ENCODE measurements at regions not wholly inside any gene's neighbourhood (a gene's known extent, or its start where the extent isn't known, plus 50 kb on each side); places are given as distances from the start of the nearest gene placed in this dataset.

DNA sequence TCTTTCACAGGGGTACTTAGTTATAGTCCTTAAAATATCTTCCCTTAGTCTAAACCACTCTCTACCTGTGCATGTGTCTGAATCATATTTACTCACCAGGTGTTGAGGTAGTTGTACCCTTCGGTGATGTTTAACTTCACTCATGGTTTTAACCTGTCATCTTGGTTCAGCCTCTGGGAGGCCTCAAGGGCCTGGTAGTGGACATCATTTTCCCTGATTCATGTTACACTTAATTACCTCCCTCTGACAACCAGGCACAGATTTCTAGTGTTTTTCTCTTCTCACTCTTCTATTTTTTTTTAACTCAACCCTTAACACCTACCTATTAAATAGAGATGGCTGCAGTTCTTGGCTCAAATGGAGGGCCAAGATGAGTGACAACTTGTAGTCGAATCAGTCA lies 505.4 kb downstream of the TMEM114 start (continued):
- TF ChIP-seq, protein P1, sequence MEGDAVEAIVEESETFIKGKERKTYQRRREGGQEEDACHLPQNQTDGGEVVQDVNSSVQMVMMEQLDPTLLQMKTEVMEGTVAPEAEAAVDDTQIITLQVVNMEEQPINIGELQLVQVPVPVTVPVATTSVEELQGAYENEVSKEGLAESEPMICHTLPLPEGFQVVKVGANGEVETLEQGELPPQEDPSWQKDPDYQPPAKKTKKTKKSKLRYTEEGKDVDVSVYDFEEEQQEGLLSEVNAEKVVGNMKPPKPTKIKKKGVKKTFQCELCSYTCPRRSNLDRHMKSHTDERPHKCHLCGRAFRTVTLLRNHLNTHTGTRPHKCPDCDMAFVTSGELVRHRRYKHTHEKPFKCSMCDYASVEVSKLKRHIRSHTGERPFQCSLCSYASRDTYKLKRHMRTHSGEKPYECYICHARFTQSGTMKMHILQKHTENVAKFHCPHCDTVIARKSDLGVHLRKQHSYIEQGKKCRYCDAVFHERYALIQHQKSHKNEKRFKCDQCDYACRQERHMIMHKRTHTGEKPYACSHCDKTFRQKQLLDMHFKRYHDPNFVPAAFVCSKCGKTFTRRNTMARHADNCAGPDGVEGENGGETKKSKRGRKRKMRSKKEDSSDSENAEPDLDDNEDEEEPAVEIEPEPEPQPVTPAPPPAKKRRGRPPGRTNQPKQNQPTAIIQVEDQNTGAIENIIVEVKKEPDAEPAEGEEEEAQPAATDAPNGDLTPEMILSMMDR (conservative IDR thresholded peaks at IDR 0.05; ENCODE audit: low read depth in 2 of 2) = no peak
- TF ChIP-seq ZNF331 (CRISPR knock-in tag; IDR thresholded peaks at IDR 0.05; ENCODE audit: low read depth) (no peak), EZH2phosphoT487 (IDR thresholded peaks at IDR 0.05; ENCODE audit: unreplicated experiment) (no peak)

DNA sequence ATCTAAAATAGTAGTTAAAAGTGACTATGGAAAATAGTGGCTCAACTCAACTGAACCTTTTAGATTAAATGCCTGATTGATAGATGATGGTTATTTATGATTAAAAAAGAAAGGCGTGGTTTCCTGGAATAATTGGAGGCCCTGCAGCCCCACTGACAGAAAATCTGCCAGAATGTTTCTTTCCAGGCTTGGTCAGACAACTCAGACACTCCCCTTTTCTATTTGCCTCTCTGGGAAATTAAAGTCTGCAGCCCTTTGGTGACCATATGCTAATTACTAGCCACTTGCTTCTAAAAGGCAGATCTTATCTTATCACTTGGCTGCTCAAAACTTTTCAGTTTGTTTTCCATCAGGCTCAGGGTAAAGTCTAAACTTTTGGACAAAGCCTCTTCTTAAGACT lies 506.0 kb downstream of the TMEM114 start:
- no peaks in the 10 kb centered on the region for H3K27me3 ChIP-seq (ENCODE audit: insufficient read depth)
- H3K4me2 ChIP-seq = no peak overlapping the region
- Mint-ChIP-seq H3K36me3 (ENCODE audit: low read depth) (no peaks in the 10 kb centered on the region), H3K4me1 (no peaks in the 10 kb centered on the region), H3K27ac (no peak overlapping the region), H3K4me3 (no peak overlapping the region), H3K9me3 (peaks cover 17% of the 10 kb centered on the region; the same call in 2 of the 3 replicates), H3K27me3 (ENCODE audit: insufficient read depth, low read depth, poor library complexity) (no peaks in the 10 kb centered on the region)
- H3F3A ChIP-seq (replicated peaks; ENCODE audit: low read depth) = no peaks in the 10 kb centered on the region
- H2AFZ ChIP-seq = no peak overlapping the region
- H3K9me2 ChIP-seq (ENCODE audit: insufficient read depth) = no peaks in the 10 kb centered on the region; the same call in 1 of the 2 replicates
- H3K27ac ChIP-seq (ENCODE audit: low read depth) = no peak overlapping the region
- H4K20me1 ChIP-seq (replicated peaks; ENCODE audit: insufficient read depth) = no peaks in the 10 kb centered on the region
- H3K4me1 ChIP-seq (ENCODE audit: insufficient read depth) = no peaks in the 10 kb centered on the region
- H3K4me3 ChIP-seq = no peak overlapping the region
- no peaks in the 10 kb centered on the region; the same call in 1 of the 2 replicates for H3K36me3 ChIP-seq (ENCODE audit: insufficient read depth)
- no peak for DNase-seq (ENCODE audit: low spot score)
- TF ChIP-seq, protein P1 (conservative IDR thresholded peaks at IDR 0.05; ENCODE audit: low read depth in 2 of 2) = no peak
- no peak for TF ChIP-seq EZH2 (IDR thresholded peaks at IDR 0.05; ENCODE audit: low read depth, unreplicated experiment)
- H3K79me2 ChIP-seq (replicated peaks; ENCODE audit: insufficient read depth) = no peaks in the 10 kb centered on the region
- ATAC-seq = no peak

DNA sequence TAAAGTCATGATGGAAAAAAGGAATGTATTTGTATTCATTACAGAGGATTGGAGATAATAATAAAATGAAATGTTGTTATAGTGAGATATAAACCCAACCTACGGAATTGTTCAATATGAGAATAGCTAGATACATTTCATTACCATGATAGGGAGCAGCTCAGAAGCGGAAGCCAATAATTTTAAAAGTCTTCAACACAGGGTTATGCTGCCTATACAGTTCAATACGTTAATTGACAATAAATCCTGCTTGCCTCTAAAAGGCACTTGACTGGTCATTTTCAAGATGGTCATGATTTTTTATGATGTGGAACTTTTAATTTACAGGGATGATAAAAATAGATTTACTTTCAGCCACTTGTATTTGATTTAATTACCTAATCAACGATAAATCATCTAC lies 506.8 kb downstream of the TMEM114 start:
- Mint-ChIP-seq H3K9me3 (peaks cover 20% of the 10 kb centered on the region; the same call in 2 of the 3 replicates), H3K4me3 (no peak overlapping the region), H3K27me3 (ENCODE audit: insufficient read depth, low read depth, poor library complexity) (no peaks in the 10 kb centered on the region), H3K36me3 (ENCODE audit: low read depth) (no peaks in the 10 kb centered on the region), H3K4me1 (no peaks in the 10 kb centered on the region), H3K27ac (no peak overlapping the region)
- no peaks in the 10 kb centered on the region; the same call in 1 of the 2 replicates for H3K36me3 ChIP-seq (ENCODE audit: insufficient read depth)
- no peaks in the 10 kb centered on the region for H3K27me3 ChIP-seq (ENCODE audit: insufficient read depth)
- no peak overlapping the region for H3K4me3 ChIP-seq
- no peak for ATAC-seq
- no peaks in the 10 kb centered on the region for H3K9me2 ChIP-seq (ENCODE audit: insufficient read depth)
- no peak overlapping the region for H3K4me2 ChIP-seq
- TF ChIP-seq, protein P2, sequence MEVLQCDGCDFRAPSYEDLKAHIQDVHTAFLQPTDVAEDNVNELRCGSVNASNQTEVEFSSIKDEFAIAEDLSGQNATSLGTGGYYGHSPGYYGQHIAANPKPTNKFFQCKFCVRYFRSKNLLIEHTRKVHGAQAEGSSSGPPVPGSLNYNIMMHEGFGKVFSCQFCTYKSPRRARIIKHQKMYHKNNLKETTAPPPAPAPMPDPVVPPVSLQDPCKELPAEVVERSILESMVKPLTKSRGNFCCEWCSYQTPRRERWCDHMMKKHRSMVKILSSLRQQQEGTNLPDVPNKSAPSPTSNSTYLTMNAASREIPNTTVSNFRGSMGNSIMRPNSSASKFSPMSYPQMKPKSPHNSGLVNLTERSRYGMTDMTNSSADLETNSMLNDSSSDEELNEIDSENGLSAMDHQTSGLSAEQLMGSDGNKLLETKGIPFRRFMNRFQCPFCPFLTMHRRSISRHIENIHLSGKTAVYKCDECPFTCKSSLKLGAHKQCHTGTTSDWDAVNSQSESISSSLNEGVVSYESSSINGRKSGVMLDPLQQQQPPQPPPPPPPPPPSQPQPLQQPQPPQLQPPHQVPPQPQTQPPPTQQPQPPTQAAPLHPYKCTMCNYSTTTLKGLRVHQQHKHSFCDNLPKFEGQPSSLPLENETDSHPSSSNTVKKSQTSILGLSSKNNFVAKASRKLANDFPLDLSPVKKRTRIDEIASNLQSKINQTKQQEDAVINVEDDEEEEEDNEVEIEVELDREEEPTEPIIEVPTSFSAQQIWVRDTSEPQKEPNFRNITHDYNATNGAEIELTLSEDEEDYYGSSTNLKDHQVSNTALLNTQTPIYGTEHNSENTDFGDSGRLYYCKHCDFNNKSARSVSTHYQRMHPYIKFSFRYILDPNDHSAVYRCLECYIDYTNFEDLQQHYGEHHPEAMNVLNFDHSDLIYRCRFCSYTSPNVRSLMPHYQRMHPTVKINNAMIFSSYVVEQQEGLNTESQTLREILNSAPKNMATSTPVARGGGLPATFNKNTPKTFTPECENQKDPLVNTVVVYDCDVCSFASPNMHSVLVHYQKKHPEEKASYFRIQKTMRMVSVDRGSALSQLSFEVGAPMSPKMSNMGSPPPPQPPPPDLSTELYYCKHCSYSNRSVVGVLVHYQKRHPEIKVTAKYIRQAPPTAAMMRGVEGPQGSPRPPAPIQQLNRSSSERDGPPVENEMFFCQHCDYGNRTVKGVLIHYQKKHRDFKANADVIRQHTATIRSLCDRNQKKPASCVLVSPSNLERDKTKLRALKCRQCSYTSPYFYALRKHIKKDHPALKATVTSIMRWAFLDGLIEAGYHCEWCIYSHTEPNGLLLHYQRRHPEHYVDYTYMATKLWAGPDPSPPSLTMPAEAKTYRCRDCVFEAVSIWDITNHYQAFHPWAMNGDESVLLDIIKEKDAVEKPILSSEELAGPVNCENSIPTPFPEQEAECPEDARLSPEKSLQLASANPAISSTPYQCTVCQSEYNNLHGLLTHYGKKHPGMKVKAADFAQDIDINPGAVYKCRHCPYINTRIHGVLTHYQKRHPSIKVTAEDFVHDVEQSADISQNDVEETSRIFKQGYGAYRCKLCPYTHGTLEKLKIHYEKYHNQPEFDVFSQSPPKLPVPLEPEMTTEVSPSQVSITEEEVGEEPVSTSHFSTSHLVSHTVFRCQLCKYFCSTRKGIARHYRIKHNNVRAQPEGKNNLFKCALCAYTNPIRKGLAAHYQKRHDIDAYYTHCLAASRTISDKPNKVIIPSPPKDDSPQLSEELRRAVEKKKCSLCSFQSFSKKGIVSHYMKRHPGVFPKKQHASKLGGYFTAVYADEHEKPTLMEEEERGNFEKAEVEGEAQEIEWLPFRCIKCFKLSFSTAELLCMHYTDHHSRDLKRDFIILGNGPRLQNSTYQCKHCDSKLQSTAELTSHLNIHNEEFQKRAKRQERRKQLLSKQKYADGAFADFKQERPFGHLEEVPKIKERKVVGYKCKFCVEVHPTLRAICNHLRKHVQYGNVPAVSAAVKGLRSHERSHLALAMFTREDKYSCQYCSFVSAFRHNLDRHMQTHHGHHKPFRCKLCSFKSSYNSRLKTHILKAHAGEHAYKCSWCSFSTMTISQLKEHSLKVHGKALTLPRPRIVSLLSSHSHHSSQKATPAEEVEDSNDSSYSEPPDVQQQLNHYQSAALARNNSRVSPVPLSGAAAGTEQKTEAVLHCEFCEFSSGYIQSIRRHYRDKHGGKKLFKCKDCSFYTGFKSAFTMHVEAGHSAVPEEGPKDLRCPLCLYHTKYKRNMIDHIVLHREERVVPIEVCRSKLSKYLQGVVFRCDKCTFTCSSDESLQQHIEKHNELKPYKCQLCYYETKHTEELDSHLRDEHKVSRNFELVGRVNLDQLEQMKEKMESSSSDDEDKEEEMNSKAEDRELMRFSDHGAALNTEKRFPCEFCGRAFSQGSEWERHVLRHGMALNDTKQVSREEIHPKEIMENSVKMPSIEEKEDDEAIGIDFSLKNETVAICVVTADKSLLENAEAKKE (CRISPR knock-in tag; IDR thresholded peaks at IDR 0.05) = no peak
- TF ChIP-seq NANOG (IDR thresholded peaks at IDR 0.05; ENCODE audit: borderline replicate concordance) (no peak), STAT1 (IDR thresholded peaks at IDR 0.05; ENCODE audit: unreplicated experiment) (no peak), POLR2AphosphoS5 (IDR thresholded peaks at IDR 0.05; ENCODE audit: low read depth) (no peak)
- H3F3A ChIP-seq (replicated peaks; ENCODE audit: low read depth) = no peaks in the 10 kb centered on the region
- H2AFZ ChIP-seq = no peak overlapping the region
- no peaks in the 10 kb centered on the region for H4K20me1 ChIP-seq (replicated peaks; ENCODE audit: insufficient read depth)
- DNase-seq (ENCODE audit: low spot score) = no peak
- H3K27ac ChIP-seq (ENCODE audit: low read depth) = no peak overlapping the region
- no peaks in the 10 kb centered on the region for H3K4me1 ChIP-seq (ENCODE audit: insufficient read depth)
- H3K79me2 ChIP-seq (replicated peaks; ENCODE audit: insufficient read depth) = no peaks in the 10 kb centered on the region

All from GM23338 (cell line).